GM20000 (cell line): ENCODE measurements at regions not wholly inside any gene's neighbourhood (a gene's known extent, or its start where the extent isn't known, plus 50 kb on each side); places are given as distances from the start of the nearest gene placed in this dataset.
"Not testable (repeated sequence)": the region's sequence is repeated elsewhere in the genome, so short reads cannot be mapped to it uniquely, and the experiment has no call there.

Experiments
- DNase-seq: peaks from one replicate; pipeline ENCODE4 v3.0.0; 2012; ENCODE audit warnings: low spot score
- CTCF ChIP-seq: IDR thresholded peaks from 2 replicates; pipeline ENCODE4 v1.5.1; 2012; ENCODE audit warnings: mild to moderate bottlenecking, control low read depth; ENCODE audit errors: extremely low read depth, missing control alignments

GRCh38 chr3:82163907-82164520 lies 402.6 kb upstream of the GBE1 start:
- DNase-seq = no peak
- TF ChIP-seq CTCF = no peak

GRCh38 chr3:82157952-82158351 lies 396.5 kb upstream of the GBE1 start:
- no peak for TF ChIP-seq CTCF
- no peak for DNase-seq

- not testable (repeated sequence) for DNase-seq
These were observed 392.4 kb upstream of the GBE1 start for GRCh38 chr3:82153892-82154291.

GRCh38 chr3:82145742-82146141 lies 384.3 kb upstream of the GBE1 start:
- DNase-seq = no peak
- no peak for TF ChIP-seq CTCF

- DNase-seq = no peak
These were observed 383.4 kb upstream of the GBE1 start for GRCh38 chr3:82144811-82145210.

GRCh38 chr3:82143661-82144412 lies 382.4 kb upstream of the GBE1 start:
- no peak for DNase-seq
- no peak for TF ChIP-seq CTCF

More at GRCh38 chr3:82144811-82145210, 383.4 kb upstream of the GBE1 start:
- TF ChIP-seq CTCF = no peak

- DNase-seq = no peak
- TF ChIP-seq CTCF = no peak
These were observed 380.1 kb upstream of the GBE1 start for GRCh38 chr3:82141592-82141991.

GRCh38 chr3:82137861-82138260 lies 376.4 kb upstream of the GBE1 start:
- DNase-seq = no peak
- no peak for TF ChIP-seq CTCF
